Body of pancreas (tissue), 4 donors: ENCODE measurements at regions not wholly inside any gene's neighbourhood (a gene's known extent, or its start where the extent isn't known, plus 50 kb on each side); places are given as distances from the start of the nearest gene placed in this dataset.

Experiments used
- POLR2A ChIP-seq, 3 donors: fragments of 450-650 bp; IDR thresholded peaks; one replicate each; pipeline ENCODE4 v1.6.1; 2016; ENCODE audit warnings: antibody characterized with exemption in 3 of 3, mild to moderate bottlenecking in 2 of 3
- TF ChIP-seq, protein P1 (sequence below), 7 experiments: fragments of 450-650 bp in 4 of 7; fragments of 200-600 bp in 3 of 7; sonication (generic) in 3 of 7; IDR thresholded peaks; one replicate each; pipeline ENCODE4 v1.5.1; 2016 to 2019; ENCODE audit warnings: antibody characterized with exemption in 7 of 7

- TF ChIP-seq, protein P1, sequence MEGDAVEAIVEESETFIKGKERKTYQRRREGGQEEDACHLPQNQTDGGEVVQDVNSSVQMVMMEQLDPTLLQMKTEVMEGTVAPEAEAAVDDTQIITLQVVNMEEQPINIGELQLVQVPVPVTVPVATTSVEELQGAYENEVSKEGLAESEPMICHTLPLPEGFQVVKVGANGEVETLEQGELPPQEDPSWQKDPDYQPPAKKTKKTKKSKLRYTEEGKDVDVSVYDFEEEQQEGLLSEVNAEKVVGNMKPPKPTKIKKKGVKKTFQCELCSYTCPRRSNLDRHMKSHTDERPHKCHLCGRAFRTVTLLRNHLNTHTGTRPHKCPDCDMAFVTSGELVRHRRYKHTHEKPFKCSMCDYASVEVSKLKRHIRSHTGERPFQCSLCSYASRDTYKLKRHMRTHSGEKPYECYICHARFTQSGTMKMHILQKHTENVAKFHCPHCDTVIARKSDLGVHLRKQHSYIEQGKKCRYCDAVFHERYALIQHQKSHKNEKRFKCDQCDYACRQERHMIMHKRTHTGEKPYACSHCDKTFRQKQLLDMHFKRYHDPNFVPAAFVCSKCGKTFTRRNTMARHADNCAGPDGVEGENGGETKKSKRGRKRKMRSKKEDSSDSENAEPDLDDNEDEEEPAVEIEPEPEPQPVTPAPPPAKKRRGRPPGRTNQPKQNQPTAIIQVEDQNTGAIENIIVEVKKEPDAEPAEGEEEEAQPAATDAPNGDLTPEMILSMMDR (IDR thresholded peaks at IDR 0.05): no peak
- no peak for TF ChIP-seq POLR2A (IDR thresholded peaks at IDR 0.05)
Measured at GRCh38 chr9:118236625-118237024, 532.4 kb downstream of the TLR4 start.
